WTC11 (cell line): ENCODE measurements at regions not wholly inside any gene's neighbourhood (a gene's known extent, or its start where the extent isn't known, plus 50 kb on each side); places are given as distances from the start of the nearest gene placed in this dataset.

ENCODE experiments used
- ATAC-seq: fragments of 200-7000 bp; cut with Tn5 transposase; 2 replicates; pipeline ENCODE4 v1.10.0; 2021; ENCODE audit warnings: mild to moderate bottlenecking, moderate library complexity
- CTCF ChIA-PET: fragments of 300-600 bp; sonication (Branson Sonifier 250); formaldehyde crosslinking; loops from one replicate; lab custom pipeline; 2021; ENCODE audit warnings: antibody characterized with exemption; lab: Charles Lee
- POLR2A ChIA-PET: fragments of 350-600 bp; sonication (Branson Sonifier 250); formaldehyde crosslinking; loops from one replicate; lab custom pipeline; 2021; ENCODE audit warnings: antibody characterized with exemption; lab: Charles Lee
- DNase-seq: peaks from one replicate; pipeline ENCODE4 v3.0.0; 2021; ENCODE audit warnings: low spot score
- H3K27ac Mint-ChIP-seq: 2 replicates; pipeline ENCODE4 v1.8.0; 2021; ENCODE audit warnings: mixed read lengths
- H3K27me3 Mint-ChIP-seq: 2 replicates; pipeline ENCODE4 v1.8.0; 2021; ENCODE audit warnings: low read depth, mild to moderate bottlenecking, moderate library complexity, mixed read lengths
- H3K36me3 Mint-ChIP-seq: 2 replicates; pipeline ENCODE4 v1.8.0; 2021; ENCODE audit warnings: mixed read lengths
- H3K4me1 Mint-ChIP-seq: 2 replicates; pipeline ENCODE4 v1.8.0; 2022; ENCODE audit warnings: mixed read lengths
- H3K4me3 Mint-ChIP-seq: 2 replicates; pipeline ENCODE4 v1.8.0; 2021; ENCODE audit warnings: mild to moderate bottlenecking, moderate library complexity, mixed read lengths
- H3K9me3 Mint-ChIP-seq: 2 replicates; pipeline ENCODE4 v1.8.0; 2021; ENCODE audit warnings: mixed read lengths
- CBFB ChIP-seq: sonication (generic); formaldehyde crosslinking; IDR thresholded peaks from 2 replicates; pipeline ENCODE4 v1.8.1; 2022; ENCODE audit warnings: mild to moderate bottlenecking, low read depth, missing genetic modification reagents
- EMX1 ChIP-seq: fragments of 250-450 bp; sonication (Bioruptor Pico); IDR thresholded peaks from 2 replicates; pipeline ENCODE4 v1.8.0; 2021; ENCODE audit warnings: mild to moderate bottlenecking
- ESRRA ChIP-seq: sonication (generic); formaldehyde crosslinking; IDR thresholded peaks from 2 replicates; pipeline ENCODE4 v1.8.1; 2022; ENCODE audit warnings: mild to moderate bottlenecking, missing genetic modification reagents, borderline replicate concordance
- GABPB1 ChIP-seq: sonication (generic); formaldehyde crosslinking; IDR thresholded peaks from 2 replicates; pipeline ENCODE4 v1.8.1; 2023; ENCODE audit warnings: mild to moderate bottlenecking, missing genetic modification reagents
- GTF2I ChIP-seq: fragments of 250-450 bp; sonication (Bioruptor Pico); conservative IDR thresholded peaks from 2 replicates; pipeline ENCODE4 v1.4.0; 2021; ENCODE audit warnings: mild to moderate bottlenecking
- NFATC4 ChIP-seq: fragments of 250-450 bp; sonication (Bioruptor Pico); IDR thresholded peaks from 2 replicates; pipeline ENCODE4 v1.9.0; 2021; ENCODE audit warnings: mild to moderate bottlenecking
- RORB ChIP-seq: fragments of 250-450 bp; sonication (Bioruptor Pico); IDR thresholded peaks from 2 replicates; pipeline ENCODE4 v1.9.0; 2021; ENCODE audit warnings: mild to moderate bottlenecking
- SMAD3 ChIP-seq: sonication (generic); formaldehyde crosslinking; IDR thresholded peaks from 2 replicates; pipeline ENCODE4 v1.8.0; 2022; ENCODE audit warnings: missing genetic modification reagents, mild to moderate bottlenecking, borderline replicate concordance
- SMAD4 ChIP-seq: sonication (generic); formaldehyde crosslinking; IDR thresholded peaks from 2 replicates; pipeline ENCODE4 v1.8.0; 2022; ENCODE audit warnings: mild to moderate bottlenecking, missing genetic modification reagents
- TEAD1 ChIP-seq: sonication (generic); formaldehyde crosslinking; IDR thresholded peaks from 2 replicates; pipeline ENCODE4 v1.8.0; 2022; ENCODE audit warnings: mild to moderate bottlenecking, missing genetic modification reagents
- ZNF671 ChIP-seq: fragments of 250-450 bp; sonication (Bioruptor Pico); IDR thresholded peaks from 2 replicates; pipeline ENCODE4 v1.8.0; 2021; ENCODE audit warnings: mild to moderate bottlenecking
- TF ChIP-seq, protein P1 (sequence below): sonication (generic); formaldehyde crosslinking; IDR thresholded peaks from 2 replicates; pipeline ENCODE4 v1.8.1; 2022; ENCODE audit warnings: mild to moderate bottlenecking, missing genetic modification reagents, moderate library complexity, borderline replicate concordance
- TF ChIP-seq, protein P2 (sequence below): sonication (generic); formaldehyde crosslinking; IDR thresholded peaks from 2 replicates; pipeline ENCODE4 v1.8.1; 2022; ENCODE audit warnings: missing genetic modification reagents, borderline replicate concordance
- TF ChIP-seq, protein P3 (sequence below): sonication (generic); formaldehyde crosslinking; IDR thresholded peaks from 2 replicates; pipeline ENCODE4 v1.8.1; 2023; ENCODE audit warnings: mild to moderate bottlenecking, missing genetic modification reagents
- TF ChIP-seq, protein P4 (sequence below): fragments of 250-450 bp; sonication (Bioruptor Pico); conservative IDR thresholded peaks from 2 replicates; pipeline ENCODE4 v1.9.0; 2021; ENCODE audit warnings: mild to moderate bottlenecking
- TF ChIP-seq, protein P5 (sequence below): sonication (generic); formaldehyde crosslinking; IDR thresholded peaks from 2 replicates; pipeline ENCODE4 v1.8.1; 2023; ENCODE audit warnings: mild to moderate bottlenecking, missing genetic modification reagents
- TF ChIP-seq, protein P6 (sequence below): sonication (generic); formaldehyde crosslinking; IDR thresholded peaks from 2 replicates; pipeline ENCODE4 v1.8.0; 2023; ENCODE audit warnings: missing genetic modification reagents, mild to moderate bottlenecking, borderline replicate concordance
- TF ChIP-seq, protein P7 (sequence below): sonication (generic); formaldehyde crosslinking; IDR thresholded peaks from 2 replicates; pipeline ENCODE4 v1.8.0; 2023; ENCODE audit warnings: mild to moderate bottlenecking, missing genetic modification reagents

DNA sequence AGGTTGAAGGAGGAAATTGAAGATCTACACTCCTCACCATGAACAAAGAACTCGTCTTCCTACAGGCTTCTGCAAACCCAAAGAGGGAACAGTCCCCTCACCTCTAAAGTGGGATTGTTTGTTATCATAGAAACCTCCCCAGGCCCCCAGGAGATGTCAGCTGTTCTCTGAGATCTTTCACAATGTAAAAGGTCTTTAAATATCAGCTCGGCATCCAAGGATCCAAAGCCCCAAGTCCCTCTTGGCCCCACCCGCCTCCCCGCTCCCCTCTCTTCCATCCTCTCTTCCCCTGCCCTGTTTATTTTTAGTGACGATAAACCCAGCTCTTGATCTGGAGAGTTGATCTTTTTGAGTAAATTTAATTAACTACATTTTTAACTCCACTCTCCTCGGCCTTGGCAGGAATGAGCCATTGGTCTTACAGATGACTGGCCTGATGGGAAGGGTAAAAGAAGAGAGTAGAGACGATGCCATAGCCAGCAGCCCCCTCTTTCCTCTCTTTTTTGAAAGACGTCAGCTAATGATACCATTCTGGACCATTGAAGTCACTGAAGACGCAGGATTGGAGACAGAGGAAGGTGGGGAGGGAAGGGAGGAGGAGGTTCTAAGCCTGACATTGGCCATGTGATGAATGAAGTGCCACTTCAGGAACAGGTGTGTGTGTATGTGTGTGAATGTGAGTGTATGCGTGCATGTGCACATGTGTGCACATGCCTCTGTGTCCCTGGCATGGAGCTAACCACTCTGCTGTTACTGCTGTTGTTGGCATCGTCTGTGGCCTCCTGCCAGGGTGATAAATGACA, 521.8 kb downstream of the NTRK3 start:
- DNase-seq (no peak), ATAC-seq (no peak)
- CTCF ChIA-PET: interaction anchor here (0.6 kb wide), 2 partner anchors 50 to 540 kb away, joined by 3 read pairs; no protein-coding TSS in a partner anchor
- Mint-ChIP-seq H3K9me3 (no peaks in the 10 kb centered on the region), H3K4me1 (peaks cover 2% of the 10 kb centered on the region; the same call in 1 of the 2 replicates), H3K4me3 (no peak overlapping the region), H3K27ac (no peak overlapping the region), H3K36me3 (no peaks in the 10 kb centered on the region), H3K27me3 (no peaks in the 10 kb centered on the region)
- POLR2A ChIA-PET: no interaction called here
- no peak for TF ChIP-seq GABPB1 (CRISPR knock-in tag)
- TF ChIP-seq, protein P1, sequence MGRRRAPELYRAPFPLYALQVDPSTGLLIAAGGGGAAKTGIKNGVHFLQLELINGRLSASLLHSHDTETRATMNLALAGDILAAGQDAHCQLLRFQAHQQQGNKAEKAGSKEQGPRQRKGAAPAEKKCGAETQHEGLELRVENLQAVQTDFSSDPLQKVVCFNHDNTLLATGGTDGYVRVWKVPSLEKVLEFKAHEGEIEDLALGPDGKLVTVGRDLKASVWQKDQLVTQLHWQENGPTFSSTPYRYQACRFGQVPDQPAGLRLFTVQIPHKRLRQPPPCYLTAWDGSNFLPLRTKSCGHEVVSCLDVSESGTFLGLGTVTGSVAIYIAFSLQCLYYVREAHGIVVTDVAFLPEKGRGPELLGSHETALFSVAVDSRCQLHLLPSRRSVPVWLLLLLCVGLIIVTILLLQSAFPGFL: no peak
- TF ChIP-seq, protein P2, sequence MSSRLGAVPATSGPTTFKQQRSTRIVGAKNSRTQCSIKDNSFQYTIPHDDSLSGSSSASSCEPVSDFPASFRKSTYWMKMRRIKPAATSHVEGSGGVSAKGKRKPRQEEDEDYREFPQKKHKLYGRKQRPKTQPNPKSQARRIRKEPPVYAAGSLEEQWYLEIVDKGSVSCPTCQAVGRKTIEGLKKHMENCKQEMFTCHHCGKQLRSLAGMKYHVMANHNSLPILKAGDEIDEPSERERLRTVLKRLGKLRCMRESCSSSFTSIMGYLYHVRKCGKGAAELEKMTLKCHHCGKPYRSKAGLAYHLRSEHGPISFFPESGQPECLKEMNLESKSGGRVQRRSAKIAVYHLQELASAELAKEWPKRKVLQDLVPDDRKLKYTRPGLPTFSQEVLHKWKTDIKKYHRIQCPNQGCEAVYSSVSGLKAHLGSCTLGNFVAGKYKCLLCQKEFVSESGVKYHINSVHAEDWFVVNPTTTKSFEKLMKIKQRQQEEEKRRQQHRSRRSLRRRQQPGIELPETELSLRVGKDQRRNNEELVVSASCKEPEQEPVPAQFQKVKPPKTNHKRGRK (CRISPR knock-in tag): no peak
- no peak for TF ChIP-seq EMX1
- no peak for TF ChIP-seq TEAD1
- TF ChIP-seq, protein P3, sequence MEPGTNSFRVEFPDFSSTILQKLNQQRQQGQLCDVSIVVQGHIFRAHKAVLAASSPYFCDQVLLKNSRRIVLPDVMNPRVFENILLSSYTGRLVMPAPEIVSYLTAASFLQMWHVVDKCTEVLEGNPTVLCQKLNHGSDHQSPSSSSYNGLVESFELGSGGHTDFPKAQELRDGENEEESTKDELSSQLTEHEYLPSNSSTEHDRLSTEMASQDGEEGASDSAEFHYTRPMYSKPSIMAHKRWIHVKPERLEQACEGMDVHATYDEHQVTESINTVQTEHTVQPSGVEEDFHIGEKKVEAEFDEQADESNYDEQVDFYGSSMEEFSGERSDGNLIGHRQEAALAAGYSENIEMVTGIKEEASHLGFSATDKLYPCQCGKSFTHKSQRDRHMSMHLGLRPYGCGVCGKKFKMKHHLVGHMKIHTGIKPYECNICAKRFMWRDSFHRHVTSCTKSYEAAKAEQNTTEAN (CRISPR knock-in tag): no peak
- TF ChIP-seq CBFB (CRISPR knock-in tag): no peak
- no peak for TF ChIP-seq ESRRA (CRISPR knock-in tag)
- TF ChIP-seq, protein P4, sequence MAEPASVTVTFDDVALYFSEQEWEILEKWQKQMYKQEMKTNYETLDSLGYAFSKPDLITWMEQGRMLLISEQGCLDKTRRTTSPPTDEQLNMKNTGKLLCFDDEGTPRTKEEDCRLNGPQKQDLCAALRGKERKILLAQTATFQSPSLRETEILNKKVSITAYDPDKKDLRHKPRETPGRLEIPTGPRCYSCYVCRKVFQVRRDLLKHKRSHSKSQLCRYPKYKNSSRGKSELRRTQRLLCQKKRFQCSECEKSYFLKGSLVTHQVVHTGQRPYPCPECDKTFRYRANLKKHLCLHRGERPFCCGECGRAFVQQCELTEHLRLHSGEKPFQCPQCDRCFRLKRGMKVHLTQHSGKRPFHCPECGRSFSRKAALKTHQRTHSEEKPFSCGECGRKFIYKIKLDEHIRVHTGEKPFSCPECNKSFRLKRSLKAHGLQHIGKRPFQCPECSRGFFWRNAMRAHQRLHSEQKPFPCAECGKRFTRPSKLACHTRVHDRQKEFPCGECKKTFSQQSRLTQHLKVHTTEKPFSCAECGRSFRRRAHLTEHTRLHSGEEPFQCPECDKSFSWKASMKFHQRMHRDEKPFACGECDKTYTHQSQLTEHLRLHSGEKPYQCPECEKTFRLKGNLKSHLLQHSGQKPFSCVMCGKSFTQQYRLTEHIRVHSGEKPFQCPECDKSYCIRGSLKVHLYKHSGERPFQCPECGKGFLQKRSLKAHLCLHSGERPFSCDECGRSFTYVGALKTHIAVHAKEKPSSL: no peak
- no peak for TF ChIP-seq NFATC4
- TF ChIP-seq RORB (CRISPR knock-in tag): no peak
- no peak for TF ChIP-seq SMAD3
- TF ChIP-seq, protein P5, sequence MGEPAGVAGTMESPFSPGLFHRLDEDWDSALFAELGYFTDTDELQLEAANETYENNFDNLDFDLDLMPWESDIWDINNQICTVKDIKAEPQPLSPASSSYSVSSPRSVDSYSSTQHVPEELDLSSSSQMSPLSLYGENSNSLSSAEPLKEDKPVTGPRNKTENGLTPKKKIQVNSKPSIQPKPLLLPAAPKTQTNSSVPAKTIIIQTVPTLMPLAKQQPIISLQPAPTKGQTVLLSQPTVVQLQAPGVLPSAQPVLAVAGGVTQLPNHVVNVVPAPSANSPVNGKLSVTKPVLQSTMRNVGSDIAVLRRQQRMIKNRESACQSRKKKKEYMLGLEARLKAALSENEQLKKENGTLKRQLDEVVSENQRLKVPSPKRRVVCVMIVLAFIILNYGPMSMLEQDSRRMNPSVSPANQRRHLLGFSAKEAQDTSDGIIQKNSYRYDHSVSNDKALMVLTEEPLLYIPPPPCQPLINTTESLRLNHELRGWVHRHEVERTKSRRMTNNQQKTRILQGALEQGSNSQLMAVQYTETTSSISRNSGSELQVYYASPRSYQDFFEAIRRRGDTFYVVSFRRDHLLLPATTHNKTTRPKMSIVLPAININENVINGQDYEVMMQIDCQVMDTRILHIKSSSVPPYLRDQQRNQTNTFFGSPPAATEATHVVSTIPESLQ (CRISPR knock-in tag): no peak
- TF ChIP-seq ZNF671 (CRISPR knock-in tag): no peak
- no peak for TF ChIP-seq GTF2I (CRISPR knock-in tag)
- TF ChIP-seq, protein P6, sequence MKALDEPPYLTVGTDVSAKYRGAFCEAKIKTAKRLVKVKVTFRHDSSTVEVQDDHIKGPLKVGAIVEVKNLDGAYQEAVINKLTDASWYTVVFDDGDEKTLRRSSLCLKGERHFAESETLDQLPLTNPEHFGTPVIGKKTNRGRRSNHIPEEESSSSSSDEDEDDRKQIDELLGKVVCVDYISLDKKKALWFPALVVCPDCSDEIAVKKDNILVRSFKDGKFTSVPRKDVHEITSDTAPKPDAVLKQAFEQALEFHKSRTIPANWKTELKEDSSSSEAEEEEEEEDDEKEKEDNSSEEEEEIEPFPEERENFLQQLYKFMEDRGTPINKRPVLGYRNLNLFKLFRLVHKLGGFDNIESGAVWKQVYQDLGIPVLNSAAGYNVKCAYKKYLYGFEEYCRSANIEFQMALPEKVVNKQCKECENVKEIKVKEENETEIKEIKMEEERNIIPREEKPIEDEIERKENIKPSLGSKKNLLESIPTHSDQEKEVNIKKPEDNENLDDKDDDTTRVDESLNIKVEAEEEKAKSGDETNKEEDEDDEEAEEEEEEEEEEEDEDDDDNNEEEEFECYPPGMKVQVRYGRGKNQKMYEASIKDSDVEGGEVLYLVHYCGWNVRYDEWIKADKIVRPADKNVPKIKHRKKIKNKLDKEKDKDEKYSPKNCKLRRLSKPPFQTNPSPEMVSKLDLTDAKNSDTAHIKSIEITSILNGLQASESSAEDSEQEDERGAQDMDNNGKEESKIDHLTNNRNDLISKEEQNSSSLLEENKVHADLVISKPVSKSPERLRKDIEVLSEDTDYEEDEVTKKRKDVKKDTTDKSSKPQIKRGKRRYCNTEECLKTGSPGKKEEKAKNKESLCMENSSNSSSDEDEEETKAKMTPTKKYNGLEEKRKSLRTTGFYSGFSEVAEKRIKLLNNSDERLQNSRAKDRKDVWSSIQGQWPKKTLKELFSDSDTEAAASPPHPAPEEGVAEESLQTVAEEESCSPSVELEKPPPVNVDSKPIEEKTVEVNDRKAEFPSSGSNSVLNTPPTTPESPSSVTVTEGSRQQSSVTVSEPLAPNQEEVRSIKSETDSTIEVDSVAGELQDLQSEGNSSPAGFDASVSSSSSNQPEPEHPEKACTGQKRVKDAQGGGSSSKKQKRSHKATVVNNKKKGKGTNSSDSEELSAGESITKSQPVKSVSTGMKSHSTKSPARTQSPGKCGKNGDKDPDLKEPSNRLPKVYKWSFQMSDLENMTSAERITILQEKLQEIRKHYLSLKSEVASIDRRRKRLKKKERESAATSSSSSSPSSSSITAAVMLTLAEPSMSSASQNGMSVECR: no peak
- TF ChIP-seq, protein P7, sequence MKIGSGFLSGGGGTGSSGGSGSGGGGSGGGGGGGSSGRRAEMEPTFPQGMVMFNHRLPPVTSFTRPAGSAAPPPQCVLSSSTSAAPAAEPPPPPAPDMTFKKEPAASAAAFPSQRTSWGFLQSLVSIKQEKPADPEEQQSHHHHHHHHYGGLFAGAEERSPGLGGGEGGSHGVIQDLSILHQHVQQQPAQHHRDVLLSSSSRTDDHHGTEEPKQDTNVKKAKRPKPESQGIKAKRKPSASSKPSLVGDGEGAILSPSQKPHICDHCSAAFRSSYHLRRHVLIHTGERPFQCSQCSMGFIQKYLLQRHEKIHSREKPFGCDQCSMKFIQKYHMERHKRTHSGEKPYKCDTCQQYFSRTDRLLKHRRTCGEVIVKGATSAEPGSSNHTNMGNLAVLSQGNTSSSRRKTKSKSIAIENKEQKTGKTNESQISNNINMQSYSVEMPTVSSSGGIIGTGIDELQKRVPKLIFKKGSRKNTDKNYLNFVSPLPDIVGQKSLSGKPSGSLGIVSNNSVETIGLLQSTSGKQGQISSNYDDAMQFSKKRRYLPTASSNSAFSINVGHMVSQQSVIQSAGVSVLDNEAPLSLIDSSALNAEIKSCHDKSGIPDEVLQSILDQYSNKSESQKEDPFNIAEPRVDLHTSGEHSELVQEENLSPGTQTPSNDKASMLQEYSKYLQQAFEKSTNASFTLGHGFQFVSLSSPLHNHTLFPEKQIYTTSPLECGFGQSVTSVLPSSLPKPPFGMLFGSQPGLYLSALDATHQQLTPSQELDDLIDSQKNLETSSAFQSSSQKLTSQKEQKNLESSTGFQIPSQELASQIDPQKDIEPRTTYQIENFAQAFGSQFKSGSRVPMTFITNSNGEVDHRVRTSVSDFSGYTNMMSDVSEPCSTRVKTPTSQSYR (CRISPR knock-in tag): no peak
- no peak for TF ChIP-seq SMAD4
